ENCODE measurements at regions not wholly inside any gene's neighbourhood (a gene's known extent, or its start where the extent isn't known, plus 50 kb on each side); places are given as distances from the start of the nearest gene placed in this dataset.

DNA sequence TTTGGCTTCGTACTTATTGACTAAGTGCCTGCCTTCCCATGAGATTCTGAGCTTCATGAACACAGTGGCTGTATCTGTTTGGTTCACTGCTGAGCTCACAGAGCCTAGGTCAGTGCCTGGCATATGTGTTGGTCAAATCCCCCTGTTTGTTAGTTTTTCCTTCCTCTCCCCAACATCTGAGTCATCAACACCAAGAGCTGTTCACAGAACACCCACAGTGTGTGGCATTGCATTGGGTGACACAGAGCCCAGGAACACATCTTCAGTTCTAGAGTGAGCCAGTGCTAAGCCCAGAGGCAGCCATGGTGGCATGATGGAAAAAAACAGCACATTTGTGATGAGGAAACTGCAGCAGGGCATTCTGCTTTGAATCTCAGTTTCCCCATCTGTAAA, 294.6 kb downstream of the SEC61B start:
- Histone ChIP-seq H3K4me1 (ENCODE audit: control insufficient read depth, insufficient read depth, low read length, unreplicated experiment) (no peaks in the 10 kb centered on the region), H3K27ac (ENCODE audit: low read depth, low read length) (no peak overlapping the region), H3K27me3 (ENCODE audit: insufficient read depth, low read length) (no peaks in the 10 kb centered on the region), H2AFZ (ENCODE audit: low read length, unreplicated experiment) (no peak overlapping the region), H3K79me2 (ENCODE audit: control insufficient read depth, insufficient read depth, low read length, unreplicated experiment) (no peaks in the 10 kb centered on the region), H3K4me3 (ENCODE audit: low read depth, low read length) (no peak overlapping the region), H3K36me3 (ENCODE audit: insufficient read depth, low read length) (no peaks in the 10 kb centered on the region)

DNA sequence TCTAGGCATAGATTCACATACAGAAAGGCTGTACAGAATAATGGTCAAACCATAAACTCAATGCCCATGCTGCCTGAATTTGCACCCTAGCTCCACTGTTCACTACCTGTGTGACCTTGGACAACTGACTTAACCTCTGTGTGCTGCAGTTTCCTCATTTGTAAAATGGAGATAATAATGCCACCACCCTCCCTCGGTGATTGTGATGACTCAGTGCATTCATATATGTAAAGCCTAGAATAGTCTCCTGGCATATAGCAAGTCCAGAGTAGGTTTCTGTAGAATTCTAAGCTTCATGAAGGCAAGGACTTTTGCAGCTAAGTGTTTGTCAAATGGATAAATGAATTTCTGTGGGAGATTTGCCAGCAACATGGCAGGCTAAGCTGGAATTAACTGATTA, 297.8 kb upstream of the NR4A3 start:
- H3K27ac ChIP-seq (ENCODE audit: low read depth, low read length), result no peak overlapping the region
- H3K4me1 ChIP-seq (ENCODE audit: control insufficient read depth, insufficient read depth, low read length, unreplicated experiment), result no peaks in the 10 kb centered on the region
- no peak overlapping the region for H2AFZ ChIP-seq (ENCODE audit: low read length, unreplicated experiment)
- no peaks in the 10 kb centered on the region for H3K79me2 ChIP-seq (ENCODE audit: control insufficient read depth, insufficient read depth, low read length, unreplicated experiment)
- peaks cover 7% of the 10 kb centered on the region; the same call in 1 of the 2 replicates for H3K27me3 ChIP-seq (ENCODE audit: insufficient read depth, low read length)
- H3K36me3 ChIP-seq (ENCODE audit: insufficient read depth, low read length), result no peaks in the 10 kb centered on the region
- H3K4me3 ChIP-seq (ENCODE audit: low read depth, low read length), result no peak overlapping the region

DNA sequence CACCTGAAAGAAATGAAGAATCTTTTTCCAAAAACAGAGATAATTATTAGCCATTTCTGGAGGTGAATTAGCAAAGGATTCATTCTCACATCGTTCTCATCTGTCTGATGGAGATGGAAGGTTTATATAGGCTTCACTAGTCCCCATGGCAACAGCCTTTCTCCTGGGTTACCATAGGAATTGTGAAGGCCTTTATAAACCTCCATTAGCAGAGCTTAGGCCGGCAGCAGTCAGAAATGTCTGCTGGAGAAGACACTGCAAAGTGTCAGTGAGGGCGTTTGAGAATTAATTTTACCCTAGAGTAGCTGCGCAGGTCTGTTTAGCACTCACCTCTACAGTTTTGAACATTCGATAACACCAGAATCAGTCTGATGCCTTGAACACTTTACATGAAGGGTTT, 290.4 kb upstream of the NR4A3 start:
- H3K4me1 ChIP-seq (ENCODE audit: control insufficient read depth, insufficient read depth, low read length, unreplicated experiment), result no peaks in the 10 kb centered on the region
- H3K36me3 ChIP-seq (ENCODE audit: insufficient read depth, low read length), result no peaks in the 10 kb centered on the region
- H2AFZ ChIP-seq (ENCODE audit: low read length, unreplicated experiment), result no peak overlapping the region
- H3K27ac ChIP-seq (ENCODE audit: low read depth, low read length), result no peak overlapping the region
- H3K27me3 ChIP-seq (ENCODE audit: insufficient read depth, low read length), result peaks cover 9% of the 10 kb centered on the region; the same call in 1 of the 2 replicates
- no peak overlapping the region for H3K4me3 ChIP-seq (ENCODE audit: low read depth, low read length)
- H3K79me2 ChIP-seq (ENCODE audit: control insufficient read depth, insufficient read depth, low read length, unreplicated experiment), result no peaks in the 10 kb centered on the region

DNA sequence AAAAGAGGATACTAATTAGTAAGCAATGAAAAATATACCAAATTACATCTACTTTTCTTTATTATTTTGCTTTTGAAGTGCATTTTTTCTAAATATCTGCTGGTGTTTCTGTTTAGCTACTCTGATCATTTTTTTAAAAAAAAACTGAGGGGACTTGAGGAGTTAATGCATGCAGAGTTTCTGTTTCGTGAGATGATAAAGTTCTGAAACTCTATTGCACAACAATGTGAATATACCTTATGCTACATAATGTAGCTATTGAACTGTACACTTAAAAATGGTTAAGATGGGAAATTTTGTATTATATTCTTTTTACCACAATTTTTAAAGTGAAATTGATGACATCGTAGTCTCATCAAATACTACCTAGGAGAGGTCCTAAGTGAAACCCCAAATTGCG, 288.3 kb upstream of the NR4A3 start:
- peaks cover 14% of the 10 kb centered on the region; the same call in 1 of the 2 replicates for H3K27me3 ChIP-seq (ENCODE audit: insufficient read depth, low read length)
- no peak overlapping the region for H2AFZ ChIP-seq (ENCODE audit: low read length, unreplicated experiment)
- no peaks in the 10 kb centered on the region for H3K79me2 ChIP-seq (ENCODE audit: control insufficient read depth, insufficient read depth, low read length, unreplicated experiment)
- no peak overlapping the region for H3K27ac ChIP-seq (ENCODE audit: low read depth, low read length)
- H3K4me3 ChIP-seq (ENCODE audit: low read depth, low read length), result no peak overlapping the region
- no peaks in the 10 kb centered on the region for H3K36me3 ChIP-seq (ENCODE audit: insufficient read depth, low read length)
- no peaks in the 10 kb centered on the region for H3K4me1 ChIP-seq (ENCODE audit: control insufficient read depth, insufficient read depth, low read length, unreplicated experiment)

DNA sequence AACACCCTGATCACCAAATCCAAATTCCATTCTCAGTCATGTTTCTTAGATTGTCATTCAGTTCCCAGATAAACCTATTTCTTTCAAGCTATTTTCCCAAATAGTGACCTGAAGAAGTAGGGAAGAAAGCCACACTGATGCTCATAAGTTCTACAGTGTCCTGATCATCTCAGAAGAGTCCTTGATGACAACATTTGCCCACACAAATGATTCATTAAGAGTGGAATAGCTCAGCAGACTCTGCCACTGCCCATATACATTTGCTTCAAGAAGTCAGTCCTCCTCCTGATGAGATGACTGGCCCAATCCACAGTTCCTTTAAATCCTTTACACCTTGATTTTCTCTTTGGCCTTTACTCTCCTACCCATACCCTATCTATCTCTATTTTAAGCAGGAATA, 283.7 kb upstream of the NR4A3 start:
- H3K27me3 ChIP-seq (ENCODE audit: insufficient read depth, low read length), result peaks cover 19% of the 10 kb centered on the region; the same call in 1 of the 2 replicates
- H3K27ac ChIP-seq (ENCODE audit: low read depth, low read length), result no peak overlapping the region
- H3K36me3 ChIP-seq (ENCODE audit: insufficient read depth, low read length), result no peaks in the 10 kb centered on the region
- no peak overlapping the region for H3K4me3 ChIP-seq (ENCODE audit: low read depth, low read length)
- no peaks in the 10 kb centered on the region for H3K4me1 ChIP-seq (ENCODE audit: control insufficient read depth, insufficient read depth, low read length, unreplicated experiment)
- H3K79me2 ChIP-seq (ENCODE audit: control insufficient read depth, insufficient read depth, low read length, unreplicated experiment), result no peaks in the 10 kb centered on the region
- no peak overlapping the region for H2AFZ ChIP-seq (ENCODE audit: low read length, unreplicated experiment)

DNA sequence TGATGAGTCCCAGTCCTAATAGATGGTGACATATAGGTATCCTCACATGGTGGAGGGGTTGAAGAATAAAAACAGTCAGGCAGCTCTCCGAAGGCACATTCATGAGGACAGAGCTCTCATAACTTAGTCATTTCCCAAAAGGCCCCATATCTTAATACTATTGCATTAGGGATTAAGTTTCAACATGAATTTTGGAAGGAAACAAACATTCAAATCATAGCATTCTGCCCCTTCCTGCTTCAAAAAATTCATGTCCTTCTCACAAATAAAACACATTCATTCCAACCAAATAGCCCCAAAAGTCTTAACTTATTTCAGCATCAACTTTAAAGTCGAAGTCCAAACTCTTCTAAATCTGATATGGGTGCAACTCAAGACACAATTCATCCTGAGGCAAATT, 277.2 kb upstream of the NR4A3 start:
- Histone ChIP-seq H2AFZ (ENCODE audit: low read length, unreplicated experiment) (no peak overlapping the region), H3K4me3 (ENCODE audit: low read depth, low read length) (no peak overlapping the region), H3K36me3 (ENCODE audit: insufficient read depth, low read length) (no peaks in the 10 kb centered on the region), H3K79me2 (ENCODE audit: control insufficient read depth, insufficient read depth, low read length, unreplicated experiment) (no peaks in the 10 kb centered on the region), H3K27me3 (ENCODE audit: insufficient read depth, low read length) (peaks cover 16% of the 10 kb centered on the region; the same call in 1 of the 2 replicates), H3K4me1 (ENCODE audit: control insufficient read depth, insufficient read depth, low read length, unreplicated experiment) (no peaks in the 10 kb centered on the region), H3K27ac (ENCODE audit: low read depth, low read length) (no peak overlapping the region)

DNA sequence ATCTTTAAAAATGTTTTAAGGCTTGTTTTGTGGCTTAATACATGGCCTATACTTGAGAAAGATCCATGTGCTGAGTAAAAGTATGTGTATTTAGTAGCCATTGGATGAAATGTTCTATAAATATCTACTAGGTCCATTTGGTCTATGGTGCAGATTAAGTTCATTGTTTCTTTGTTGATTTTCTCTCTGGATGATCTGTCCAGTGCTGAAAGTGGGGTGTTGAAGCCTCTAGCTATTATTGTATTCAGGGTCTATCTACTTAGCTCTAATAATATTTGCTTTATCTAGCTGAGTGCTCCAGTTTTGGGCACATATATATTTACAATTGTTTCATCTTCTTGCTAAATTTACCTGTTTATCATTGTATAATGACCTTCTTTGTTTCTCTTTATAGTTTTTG, 272.2 kb upstream of the NR4A3 start:
- no peaks in the 10 kb centered on the region for H3K4me1 ChIP-seq (ENCODE audit: control insufficient read depth, insufficient read depth, low read length, unreplicated experiment)
- H3K27me3 ChIP-seq (ENCODE audit: insufficient read depth, low read length), result peaks cover 17% of the 10 kb centered on the region
- H3K27ac ChIP-seq (ENCODE audit: low read depth, low read length), result no peak overlapping the region
- H3K79me2 ChIP-seq (ENCODE audit: control insufficient read depth, insufficient read depth, low read length, unreplicated experiment), result no peaks in the 10 kb centered on the region
- no peak overlapping the region for H2AFZ ChIP-seq (ENCODE audit: low read length, unreplicated experiment)
- H3K36me3 ChIP-seq (ENCODE audit: insufficient read depth, low read length), result no peaks in the 10 kb centered on the region
- no peak overlapping the region for H3K4me3 ChIP-seq (ENCODE audit: low read depth, low read length)

DNA sequence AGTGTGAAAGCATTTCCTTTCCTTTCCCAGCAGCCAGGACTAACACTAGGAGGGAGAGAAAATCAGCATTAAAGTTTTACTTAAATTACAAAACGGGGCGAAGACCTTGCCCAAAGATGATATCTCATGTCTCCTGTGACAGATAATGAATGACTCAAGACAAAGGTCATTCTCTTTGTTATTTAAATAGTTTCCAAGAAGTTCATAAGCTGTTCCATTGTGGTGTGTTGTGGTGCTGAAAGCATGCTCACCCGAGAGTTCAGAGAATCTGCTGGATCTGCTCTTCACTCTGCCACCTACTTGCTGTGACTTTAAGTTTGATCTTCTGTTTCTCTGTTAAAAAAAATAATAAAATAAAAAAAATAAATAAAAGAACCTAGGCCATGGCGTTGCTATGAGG, 265.9 kb upstream of the NR4A3 start:
- Histone ChIP-seq H3K79me2 (ENCODE audit: control insufficient read depth, insufficient read depth, low read length, unreplicated experiment) (no peaks in the 10 kb centered on the region), H3K4me3 (ENCODE audit: low read depth, low read length) (no peak overlapping the region), H3K27me3 (ENCODE audit: insufficient read depth, low read length) (peaks cover 37% of the 10 kb centered on the region), H3K36me3 (ENCODE audit: insufficient read depth, low read length) (no peaks in the 10 kb centered on the region), H3K27ac (ENCODE audit: low read depth, low read length) (no peak overlapping the region), H2AFZ (ENCODE audit: low read length, unreplicated experiment) (no peak overlapping the region), H3K4me1 (ENCODE audit: control insufficient read depth, insufficient read depth, low read length, unreplicated experiment) (no peaks in the 10 kb centered on the region)

DNA sequence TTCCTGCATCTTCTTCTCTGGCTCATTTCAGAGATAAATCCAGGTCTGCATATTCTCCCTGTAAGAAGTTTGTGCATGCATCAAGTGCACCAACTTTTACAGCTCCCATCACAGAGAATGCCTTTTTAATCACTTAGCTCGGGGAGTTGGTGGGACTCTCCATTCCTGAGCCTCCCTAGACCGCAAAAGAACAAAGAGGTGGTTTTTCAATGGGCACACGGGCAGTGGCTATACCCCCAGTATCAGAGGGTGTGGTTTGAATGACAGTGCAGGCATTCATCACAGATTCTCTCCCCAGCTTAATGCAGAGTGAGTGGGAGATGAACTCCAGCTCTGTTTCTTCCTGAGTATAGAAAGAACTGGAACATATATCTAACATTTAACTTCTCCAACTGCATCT, 264.7 kb upstream of the NR4A3 start:
- no peak overlapping the region for H3K27ac ChIP-seq (ENCODE audit: low read depth, low read length)
- H3K27me3 ChIP-seq (ENCODE audit: insufficient read depth, low read length), result peaks cover 37% of the 10 kb centered on the region
- no peaks in the 10 kb centered on the region for H3K36me3 ChIP-seq (ENCODE audit: insufficient read depth, low read length)
- no peaks in the 10 kb centered on the region for H3K79me2 ChIP-seq (ENCODE audit: control insufficient read depth, insufficient read depth, low read length, unreplicated experiment)
- no peak overlapping the region for H2AFZ ChIP-seq (ENCODE audit: low read length, unreplicated experiment)
- H3K4me3 ChIP-seq (ENCODE audit: low read depth, low read length), result no peak overlapping the region
- no peaks in the 10 kb centered on the region for H3K4me1 ChIP-seq (ENCODE audit: control insufficient read depth, insufficient read depth, low read length, unreplicated experiment)

DNA sequence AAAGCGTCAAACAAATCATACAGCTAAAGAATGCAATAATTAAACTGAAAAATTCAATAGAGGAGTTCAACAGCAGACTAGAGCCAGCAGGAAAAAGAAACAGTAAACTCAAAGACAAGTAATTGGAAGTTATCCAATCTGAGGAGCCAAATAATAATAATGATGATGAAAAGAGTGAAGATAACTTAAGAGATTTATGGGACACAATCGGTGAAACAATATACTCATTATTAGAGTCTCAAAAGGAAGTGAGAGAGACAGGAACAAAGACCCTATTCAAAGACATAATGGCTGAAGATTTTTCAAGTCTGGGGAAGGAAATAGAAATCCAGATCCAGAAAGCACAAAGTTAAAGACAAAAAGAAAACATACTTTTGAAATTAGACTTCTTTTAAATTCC, 263.9 kb upstream of the NR4A3 start:
- H3K27me3 ChIP-seq (ENCODE audit: insufficient read depth, low read length), result peaks cover 33% of the 10 kb centered on the region
- H3K79me2 ChIP-seq (ENCODE audit: control insufficient read depth, insufficient read depth, low read length, unreplicated experiment), result no peaks in the 10 kb centered on the region
- H2AFZ ChIP-seq (ENCODE audit: low read length, unreplicated experiment), result no peak overlapping the region
- H3K27ac ChIP-seq (ENCODE audit: low read depth, low read length), result no peak overlapping the region
- no peaks in the 10 kb centered on the region for H3K4me1 ChIP-seq (ENCODE audit: control insufficient read depth, insufficient read depth, low read length, unreplicated experiment)
- no peaks in the 10 kb centered on the region for H3K36me3 ChIP-seq (ENCODE audit: insufficient read depth, low read length)
- no peak overlapping the region for H3K4me3 ChIP-seq (ENCODE audit: low read depth, low read length)

DNA sequence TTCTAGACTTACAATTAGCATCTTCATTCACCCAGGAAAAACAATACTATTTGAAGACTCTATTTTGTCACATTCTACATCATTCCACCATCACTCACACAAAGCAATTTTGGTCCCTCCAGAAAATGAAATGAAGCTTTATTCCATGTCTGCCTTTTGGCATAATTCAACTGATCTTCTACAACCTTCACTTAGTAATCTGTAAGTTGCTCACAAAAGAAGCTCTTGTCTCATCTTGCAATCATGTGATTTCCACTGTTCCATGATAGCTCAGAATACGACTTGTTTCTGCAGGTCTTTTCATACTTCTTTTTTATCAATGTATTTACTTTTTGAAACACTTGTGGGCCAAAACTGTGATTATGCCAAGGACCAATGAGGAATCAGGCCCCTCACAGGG, 261.9 kb upstream of the NR4A3 start:
- no peaks in the 10 kb centered on the region for H3K79me2 ChIP-seq (ENCODE audit: control insufficient read depth, insufficient read depth, low read length, unreplicated experiment)
- no peak overlapping the region for H3K27ac ChIP-seq (ENCODE audit: low read depth, low read length)
- no peak overlapping the region for H3K4me3 ChIP-seq (ENCODE audit: low read depth, low read length)
- no peaks in the 10 kb centered on the region for H3K36me3 ChIP-seq (ENCODE audit: insufficient read depth, low read length)
- peaks cover 27% of the 10 kb centered on the region for H3K27me3 ChIP-seq (ENCODE audit: insufficient read depth, low read length)
- no peak overlapping the region for H2AFZ ChIP-seq (ENCODE audit: low read length, unreplicated experiment)
- no peaks in the 10 kb centered on the region for H3K4me1 ChIP-seq (ENCODE audit: control insufficient read depth, insufficient read depth, low read length, unreplicated experiment)
